Right lobe of liver (tissue), 4 donors: ENCODE measurements at regions not wholly inside any gene's neighbourhood (a gene's known extent, or its start where the extent isn't known, plus 50 kb on each side); places are given as distances from the start of the nearest gene placed in this dataset.

Source experiments
- POLR2A ChIP-seq: fragments of 450-650 bp; IDR thresholded peaks from one replicate; pipeline ENCODE4 v1.6.1; 2017; ENCODE audit warnings: antibody characterized with exemption, mild to moderate bottlenecking
- TF ChIP-seq, protein P1 (sequence below), 4 donors: fragments of 200-600 bp in 3 of 4; fragments of 450-650 bp in 1 of 4; IDR thresholded peaks; one replicate each; pipeline versions ENCODE4 v1.5.1 to v1.8.0; 2016 to 2022; ENCODE audit warnings: antibody characterized with exemption in 4 of 4, mild to moderate bottlenecking in 2 of 4
- donor health status: DM: no; HTN: no; CAD: no.
- donor health status: DM: no; HTN: no; CAD: no.
- donor health status: DM: no; HTN: yes; CAD: no.

DNA sequence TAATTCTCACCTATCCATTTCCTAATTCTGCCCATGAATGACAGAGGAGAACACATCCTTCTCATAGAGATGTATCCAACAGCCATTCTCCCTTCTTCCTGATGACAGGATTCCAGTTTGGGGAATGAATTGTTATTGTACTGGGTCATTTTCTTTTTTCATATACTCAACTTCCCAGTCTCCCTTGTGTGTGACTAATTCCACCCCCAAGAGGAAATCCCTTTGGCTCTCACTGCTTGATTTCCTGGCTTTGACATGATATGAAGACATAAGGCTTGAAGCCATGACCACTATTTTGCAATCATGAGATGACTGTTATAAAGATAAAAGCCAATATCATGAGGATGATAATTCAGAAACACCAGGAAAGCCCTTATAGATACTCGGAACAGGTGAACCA lies 384.7 kb upstream of the ACVR2A start:
- TF ChIP-seq, protein P1, sequence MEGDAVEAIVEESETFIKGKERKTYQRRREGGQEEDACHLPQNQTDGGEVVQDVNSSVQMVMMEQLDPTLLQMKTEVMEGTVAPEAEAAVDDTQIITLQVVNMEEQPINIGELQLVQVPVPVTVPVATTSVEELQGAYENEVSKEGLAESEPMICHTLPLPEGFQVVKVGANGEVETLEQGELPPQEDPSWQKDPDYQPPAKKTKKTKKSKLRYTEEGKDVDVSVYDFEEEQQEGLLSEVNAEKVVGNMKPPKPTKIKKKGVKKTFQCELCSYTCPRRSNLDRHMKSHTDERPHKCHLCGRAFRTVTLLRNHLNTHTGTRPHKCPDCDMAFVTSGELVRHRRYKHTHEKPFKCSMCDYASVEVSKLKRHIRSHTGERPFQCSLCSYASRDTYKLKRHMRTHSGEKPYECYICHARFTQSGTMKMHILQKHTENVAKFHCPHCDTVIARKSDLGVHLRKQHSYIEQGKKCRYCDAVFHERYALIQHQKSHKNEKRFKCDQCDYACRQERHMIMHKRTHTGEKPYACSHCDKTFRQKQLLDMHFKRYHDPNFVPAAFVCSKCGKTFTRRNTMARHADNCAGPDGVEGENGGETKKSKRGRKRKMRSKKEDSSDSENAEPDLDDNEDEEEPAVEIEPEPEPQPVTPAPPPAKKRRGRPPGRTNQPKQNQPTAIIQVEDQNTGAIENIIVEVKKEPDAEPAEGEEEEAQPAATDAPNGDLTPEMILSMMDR (IDR thresholded peaks at IDR 0.05) = no peak
- TF ChIP-seq POLR2A = no peak
